Calu3 (cell line): ENCODE measurements at regions not wholly inside any gene's neighbourhood (a gene's known extent, or its start where the extent isn't known, plus 50 kb on each side); places are given as distances from the start of the nearest gene placed in this dataset.

Experiments
- BruUV-seq: library from RNA; stranded (reverse); fragments of 400-500 nt; replicated peaks from 2 replicates; lab custom pipeline; 2021; lab: Mats Ljungman, UMichigan
- CTCF ChIA-PET: fragments of 300-600 bp; sonication (Branson Sonifier 250); formaldehyde crosslinking; loops from one replicate; lab custom pipeline; 2022; ENCODE audit warnings: antibody characterized with exemption; lab: Charles Lee
- DNase-seq: peaks from one replicate; pipeline ENCODE4 v3.0.0; 2022
- H3K27ac Mint-ChIP-seq: one replicate; pipeline ENCODE4 v1.8.0; 2022; ENCODE audit warnings: mixed read lengths; ENCODE audit not compliant: unreplicated experiment
- H3K27me3 Mint-ChIP-seq: one replicate; pipeline ENCODE4 v1.8.0; 2022; ENCODE audit warnings: mixed read lengths; ENCODE audit not compliant: unreplicated experiment
- H3K36me3 Mint-ChIP-seq: one replicate; pipeline ENCODE4 v1.8.0; 2022; ENCODE audit warnings: mild to moderate bottlenecking, moderate library complexity, mixed read lengths; ENCODE audit not compliant: insufficient read depth, unreplicated experiment
- H3K4me1 Mint-ChIP-seq: one replicate; pipeline ENCODE4 v1.8.0; 2022; ENCODE audit warnings: mild to moderate bottlenecking, low read depth, mixed read lengths; ENCODE audit not compliant: unreplicated experiment
- H3K4me3 Mint-ChIP-seq: one replicate; pipeline ENCODE4 v1.8.0; 2022; ENCODE audit warnings: mild to moderate bottlenecking, low read depth, moderate library complexity, mixed read lengths; ENCODE audit not compliant: unreplicated experiment
- H3K9me3 Mint-ChIP-seq: one replicate; pipeline ENCODE4 v1.8.0; 2022; ENCODE audit warnings: low read depth, mixed read lengths; ENCODE audit not compliant: unreplicated experiment
- CTCF ChIP-seq: fragments of 200-600 bp; IDR thresholded peaks from one replicate; pipeline ENCODE4 v1.8.0; 2022; ENCODE audit warnings: antibody characterized with exemption; ENCODE audit not compliant: unreplicated experiment
- intact Hi-C: fragments of 100-400 bp; cut with micrococcal nuclease; formaldehyde crosslinking; loops from one replicate; pipeline ENCODE4 v1.10.0; 2022; ENCODE audit not compliant: unreplicated experiment

- no peak for DNase-seq
- intact Hi-C loops: no loop called here
- no peak for TF ChIP-seq CTCF
- CTCF ChIA-PET: no interaction called here
- Mint-ChIP-seq H3K36me3 (no peaks in the 10 kb centered on the region), H3K27me3 (peaks cover 86% of the 10 kb centered on the region), H3K4me1 (no peaks in the 10 kb centered on the region), H3K27ac (no peak overlapping the region), H3K9me3 (no peaks in the 10 kb centered on the region), H3K4me3 (no peak overlapping the region)
- BruUV-seq: no TSS peak
Measured at GRCh38 chr15:77688693-77689092, 56.0 kb upstream of the LINGO1 start.

GRCh38 chr15:77688266-77688665, 55.6 kb upstream of the LINGO1 start:
- no TSS peak for BruUV-seq
- Mint-ChIP-seq H3K9me3 (no peaks in the 10 kb centered on the region), H3K4me3 (no peak overlapping the region), H3K36me3 (no peaks in the 10 kb centered on the region), H3K27ac (no peak overlapping the region), H3K27me3 (peaks cover 86% of the 10 kb centered on the region), H3K4me1 (no peaks in the 10 kb centered on the region)
- DNase-seq: no peak
- intact Hi-C loops: no loop called here
- CTCF ChIA-PET: no interaction called here
- no peak for TF ChIP-seq CTCF

GRCh38 chr15:77685082-77685815, 52.5 kb upstream of the LINGO1 start:
- no peak overlapping the region for H3K4me3 Mint-ChIP-seq
- BruUV-seq: no TSS peak
- no peak for TF ChIP-seq CTCF
- no peaks in the 10 kb centered on the region for H3K36me3 Mint-ChIP-seq
- H3K9me3 Mint-ChIP-seq: no peaks in the 10 kb centered on the region
- CTCF ChIA-PET: no interaction called here
- intact Hi-C loops: no loop called here
- H3K4me1 Mint-ChIP-seq: no peaks in the 10 kb centered on the region
- no peak for DNase-seq
- H3K27ac Mint-ChIP-seq: no peak overlapping the region
- H3K27me3 Mint-ChIP-seq: peaks cover 86% of the 10 kb centered on the region

GRCh38 chr15:77684341-77685081, 51.8 kb upstream of the LINGO1 start:
- intact Hi-C loops: no loop called here
- Mint-ChIP-seq H3K4me1 (no peaks in the 10 kb centered on the region), H3K27me3 (peaks cover 86% of the 10 kb centered on the region), H3K27ac (no peak overlapping the region), H3K9me3 (no peaks in the 10 kb centered on the region), H3K36me3 (no peaks in the 10 kb centered on the region), H3K4me3 (no peak overlapping the region)
- BruUV-seq: no TSS peak
- TF ChIP-seq CTCF: no peak
- DNase-seq: no peak
- CTCF ChIA-PET: no interaction called here
